GM12872 (cell line): ENCODE measurements at regions not wholly inside any gene's neighbourhood (a gene's known extent, or its start where the extent isn't known, plus 50 kb on each side); places are given as distances from the start of the nearest gene placed in this dataset.

ENCODE experiments used
- TF ChIP-seq, protein P1 (sequence below): IDR thresholded peaks from 3 replicates; pipeline ENCODE4 v1.5.1; 2011; ENCODE audit warnings: low read depth, mild to moderate bottlenecking, low read length, moderate library complexity; ENCODE audit not compliant: insufficient read depth

- TF ChIP-seq, protein P1, sequence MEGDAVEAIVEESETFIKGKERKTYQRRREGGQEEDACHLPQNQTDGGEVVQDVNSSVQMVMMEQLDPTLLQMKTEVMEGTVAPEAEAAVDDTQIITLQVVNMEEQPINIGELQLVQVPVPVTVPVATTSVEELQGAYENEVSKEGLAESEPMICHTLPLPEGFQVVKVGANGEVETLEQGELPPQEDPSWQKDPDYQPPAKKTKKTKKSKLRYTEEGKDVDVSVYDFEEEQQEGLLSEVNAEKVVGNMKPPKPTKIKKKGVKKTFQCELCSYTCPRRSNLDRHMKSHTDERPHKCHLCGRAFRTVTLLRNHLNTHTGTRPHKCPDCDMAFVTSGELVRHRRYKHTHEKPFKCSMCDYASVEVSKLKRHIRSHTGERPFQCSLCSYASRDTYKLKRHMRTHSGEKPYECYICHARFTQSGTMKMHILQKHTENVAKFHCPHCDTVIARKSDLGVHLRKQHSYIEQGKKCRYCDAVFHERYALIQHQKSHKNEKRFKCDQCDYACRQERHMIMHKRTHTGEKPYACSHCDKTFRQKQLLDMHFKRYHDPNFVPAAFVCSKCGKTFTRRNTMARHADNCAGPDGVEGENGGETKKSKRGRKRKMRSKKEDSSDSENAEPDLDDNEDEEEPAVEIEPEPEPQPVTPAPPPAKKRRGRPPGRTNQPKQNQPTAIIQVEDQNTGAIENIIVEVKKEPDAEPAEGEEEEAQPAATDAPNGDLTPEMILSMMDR: no peak
Measured at GRCh38 chr10:83736008-83736407, 403.3 kb upstream of the GHITM start.

GRCh38 chr10:83750604-83751003 is 388.7 kb upstream of the GHITM start:
- TF ChIP-seq, protein P1: no peak

DNA sequence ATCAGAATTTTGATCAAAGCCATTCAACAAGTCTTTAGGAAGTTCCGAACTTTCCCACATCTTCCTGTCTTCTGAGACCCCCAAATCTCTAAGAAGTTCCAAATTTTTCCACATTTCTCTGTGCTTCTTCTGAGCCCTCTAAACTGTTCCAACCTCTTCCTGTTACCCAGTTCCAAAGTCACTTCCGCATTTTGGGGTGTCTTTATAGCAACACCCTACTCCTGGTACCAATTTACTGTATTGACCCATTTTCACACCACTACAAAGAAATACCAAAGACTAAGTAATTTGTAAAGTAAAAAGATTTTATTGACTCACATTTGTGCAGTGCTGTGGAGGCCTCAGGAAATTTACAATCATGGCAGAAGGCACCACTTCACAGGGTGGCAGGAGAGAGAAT is 385.8 kb upstream of the GHITM start:
- TF ChIP-seq, protein P1: no peak

- TF ChIP-seq, protein P1: no peak
Measured at GRCh38 chr10:83754857-83755256, 384.5 kb upstream of the GHITM start.

- TF ChIP-seq, protein P1: no peak
Measured at GRCh38 chr10:83760142-83760541, 379.2 kb upstream of the GHITM start.

- TF ChIP-seq, protein P1: no peak
Measured at GRCh38 chr10:83764666-83765065, 374.6 kb upstream of the GHITM start.

DNA sequence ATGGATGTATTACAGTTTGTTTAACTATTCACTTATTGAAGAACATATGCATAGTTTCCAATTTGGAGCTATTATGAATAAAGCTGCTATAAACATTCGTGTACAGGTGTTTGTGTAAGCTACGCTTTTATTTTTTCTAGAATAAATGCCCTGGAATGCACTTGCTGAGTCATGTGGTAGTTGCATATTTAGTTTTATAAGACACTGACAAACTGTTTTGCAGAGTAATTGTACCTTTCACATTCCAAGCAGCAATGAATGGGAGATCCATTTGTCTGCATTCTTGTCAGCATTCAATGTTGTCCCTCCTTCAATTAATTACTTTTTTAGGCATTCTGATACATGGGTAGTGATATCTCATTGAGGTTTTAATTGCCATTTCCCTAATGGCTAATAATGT is 373.6 kb upstream of the GHITM start:
- TF ChIP-seq, protein P1: no peak
